ENCODE measurements at regions not wholly inside any gene's neighbourhood (a gene's known extent, or its start where the extent isn't known, plus 50 kb on each side); places are given as distances from the start of the nearest gene placed in this dataset.

GRCh38 chr2:212928681-212929080 lies 222.7 kb downstream of the IKZF2 start:
- no peak overlapping the region for H3K4me3 ChIP-seq (ENCODE audit: insufficient read depth, low read length, poor library complexity, severe bottlenecking)
- H3K27me3 ChIP-seq (ENCODE audit: low read length) = no peaks in the 10 kb centered on the region
- H2AFZ ChIP-seq (ENCODE audit: low read depth, low read length, severe bottlenecking) = no peak overlapping the region
- H3K4me2 ChIP-seq (ENCODE audit: low read depth, low read length, poor library complexity, severe bottlenecking) = no peak overlapping the region
- no peaks in the 10 kb centered on the region for H3K9me2 ChIP-seq (replicated peaks; ENCODE audit: insufficient read depth, low read length)
- H3K36me3 ChIP-seq (ENCODE audit: low read length) = no peaks in the 10 kb centered on the region
- H3K27ac ChIP-seq (ENCODE audit: low read depth, low read length) = no peak overlapping the region
- H3K79me2 ChIP-seq (ENCODE audit: insufficient read depth, low read length) = no peaks in the 10 kb centered on the region
- no peaks in the 10 kb centered on the region for H4K20me1 ChIP-seq (ENCODE audit: low read depth, low read length)
- H3F3A ChIP-seq (ENCODE audit: insufficient read depth) = no peaks in the 10 kb centered on the region
- no peaks in the 10 kb centered on the region for H3K9me3 ChIP-seq (ENCODE audit: insufficient read depth, low read length)
- TF ChIP-seq EZH2phosphoT487 (conservative IDR thresholded peaks at IDR 0.05; ENCODE audit: low read length) (no peak), CTCF (IDR thresholded peaks at IDR 0.05; ENCODE audit: insufficient read depth, low read length, poor library complexity, severe bottlenecking) (no peak)
- no peak overlapping the region for H3K9ac ChIP-seq (ENCODE audit: low read length)

DNA sequence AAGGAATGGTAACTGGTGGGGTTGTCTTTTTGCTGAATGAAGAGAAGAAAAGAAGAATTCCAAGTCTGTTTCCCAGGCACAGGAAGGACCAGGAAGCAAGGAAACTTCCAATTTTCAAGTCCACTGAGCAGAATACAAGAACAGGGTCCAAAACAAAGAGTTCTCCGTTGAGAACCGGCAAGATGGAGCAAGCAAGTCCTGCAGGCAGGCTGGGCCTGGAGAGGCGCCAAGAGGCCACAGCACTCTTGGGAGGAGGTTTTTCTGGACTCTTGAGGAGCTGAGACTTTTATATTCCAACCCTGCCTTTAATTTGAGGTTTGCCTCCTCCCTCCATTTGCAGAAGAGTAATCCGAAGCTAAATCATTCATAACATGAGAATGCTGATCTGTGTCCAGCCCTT lies 224.5 kb downstream of the IKZF2 start:
- Histone ChIP-seq H3K79me2 (ENCODE audit: insufficient read depth, low read length) (no peaks in the 10 kb centered on the region), H4K20me1 (ENCODE audit: low read depth, low read length) (no peaks in the 10 kb centered on the region), H3K9me3 (ENCODE audit: insufficient read depth, low read length) (no peaks in the 10 kb centered on the region), H3K27me3 (ENCODE audit: low read length) (no peaks in the 10 kb centered on the region), H3K4me2 (ENCODE audit: low read depth, low read length, poor library complexity, severe bottlenecking) (no peak overlapping the region), H3K9me2 (replicated peaks; ENCODE audit: insufficient read depth, low read length) (no peaks in the 10 kb centered on the region), H3K9ac (ENCODE audit: low read length) (no peak overlapping the region), H3K36me3 (ENCODE audit: low read length) (no peaks in the 10 kb centered on the region), H2AFZ (ENCODE audit: low read depth, low read length, severe bottlenecking) (no peak overlapping the region), H3K4me3 (ENCODE audit: insufficient read depth, low read length, poor library complexity, severe bottlenecking) (no peak overlapping the region), H3K27ac (ENCODE audit: low read depth, low read length) (no peak overlapping the region), H3F3A (ENCODE audit: insufficient read depth) (no peaks in the 10 kb centered on the region)
- TF ChIP-seq CTCF (IDR thresholded peaks at IDR 0.05; ENCODE audit: insufficient read depth, low read length, poor library complexity, severe bottlenecking) = no peak

GRCh38 chr2:212923393-212923792 lies 228.0 kb downstream of the IKZF2 start:
- Histone ChIP-seq H3K27me3 (ENCODE audit: low read length) (no peaks in the 10 kb centered on the region), H3K79me2 (ENCODE audit: insufficient read depth, low read length) (no peaks in the 10 kb centered on the region), H3K4me2 (ENCODE audit: low read depth, low read length, poor library complexity, severe bottlenecking) (no peak overlapping the region), H4K20me1 (ENCODE audit: low read depth, low read length) (no peaks in the 10 kb centered on the region), H3K9me3 (ENCODE audit: insufficient read depth, low read length) (no peaks in the 10 kb centered on the region), H3K27ac (ENCODE audit: low read depth, low read length) (no peak overlapping the region), H3K36me3 (ENCODE audit: low read length) (no peaks in the 10 kb centered on the region), H3F3A (ENCODE audit: insufficient read depth) (no peaks in the 10 kb centered on the region), H3K9me2 (replicated peaks; ENCODE audit: insufficient read depth, low read length) (no peaks in the 10 kb centered on the region), H3K9ac (ENCODE audit: low read length) (no peak overlapping the region), H3K4me3 (ENCODE audit: insufficient read depth, low read length, poor library complexity, severe bottlenecking) (no peak overlapping the region), H2AFZ (ENCODE audit: low read depth, low read length, severe bottlenecking) (no peak overlapping the region)
- TF ChIP-seq EZH2phosphoT487 (conservative IDR thresholded peaks at IDR 0.05; ENCODE audit: low read length) (no peak), CTCF (IDR thresholded peaks at IDR 0.05; ENCODE audit: insufficient read depth, low read length, poor library complexity, severe bottlenecking) (no peak)

DNA sequence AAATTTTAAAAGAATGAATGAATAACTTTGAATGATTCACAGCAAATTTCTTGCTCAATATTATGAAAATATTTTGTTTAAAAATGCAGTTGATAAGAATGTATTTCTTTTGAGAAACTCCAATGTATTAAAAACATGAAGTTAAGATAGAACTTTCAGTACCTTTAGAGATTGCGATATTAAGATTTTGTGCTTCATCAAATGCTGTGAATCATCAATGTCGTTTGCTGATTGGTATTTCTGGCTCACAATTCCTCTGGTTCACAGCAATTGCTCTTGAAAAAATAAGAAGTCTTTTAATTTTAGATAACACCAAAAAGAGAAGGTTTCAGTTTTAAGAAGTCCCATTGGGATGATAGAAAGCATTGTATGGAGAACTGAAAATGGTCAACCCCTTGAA lies 228.7 kb downstream of the IKZF2 start:
- no peaks in the 10 kb centered on the region for H3K9me2 ChIP-seq (replicated peaks; ENCODE audit: insufficient read depth, low read length)
- H3K36me3 ChIP-seq (ENCODE audit: low read length) = no peaks in the 10 kb centered on the region
- H3K79me2 ChIP-seq (ENCODE audit: insufficient read depth, low read length) = no peaks in the 10 kb centered on the region
- H3K4me2 ChIP-seq (ENCODE audit: low read depth, low read length, poor library complexity, severe bottlenecking) = no peak overlapping the region
- H3F3A ChIP-seq (ENCODE audit: insufficient read depth) = no peaks in the 10 kb centered on the region
- no peak overlapping the region for H2AFZ ChIP-seq (ENCODE audit: low read depth, low read length, severe bottlenecking)
- H4K20me1 ChIP-seq (ENCODE audit: low read depth, low read length) = no peaks in the 10 kb centered on the region
- no peak overlapping the region for H3K4me3 ChIP-seq (ENCODE audit: insufficient read depth, low read length, poor library complexity, severe bottlenecking)
- TF ChIP-seq EZH2phosphoT487 (conservative IDR thresholded peaks at IDR 0.05; ENCODE audit: low read length) = no peak
- no peak for TF ChIP-seq CTCF (IDR thresholded peaks at IDR 0.05; ENCODE audit: insufficient read depth, low read length, poor library complexity, severe bottlenecking)
- H3K27ac ChIP-seq (ENCODE audit: low read depth, low read length) = no peak overlapping the region
- no peaks in the 10 kb centered on the region for H3K27me3 ChIP-seq (ENCODE audit: low read length)
- H3K9ac ChIP-seq (ENCODE audit: low read length) = no peak overlapping the region
- no peaks in the 10 kb centered on the region for H3K9me3 ChIP-seq (ENCODE audit: insufficient read depth, low read length)
